GM12878 (cell line): ENCODE measurements at regions not wholly inside any gene's neighbourhood (a gene's known extent, or its start where the extent isn't known, plus 50 kb on each side); places are given as distances from the start of the nearest gene placed in this dataset.
"Not testable (repeated sequence)": the region's sequence is repeated elsewhere in the genome, so short reads cannot be mapped to it uniquely, and the experiment has no call there.

ENCODE experiments used
- ATAC-seq: fragments of 200-7000 bp; cut with Tn5 transposase; 3 replicates; pipeline ENCODE4 v1.9.1; 2020; ENCODE audit warnings: mild to moderate bottlenecking, moderate library complexity
- BruUV-seq: library from RNA; stranded (reverse); fragments of 400-500 nt; replicated peaks from 2 replicates; lab custom pipeline; 2021; lab: Mats Ljungman, UMichigan
- CTCF ChIA-PET: fragments of 300-600 bp; sonication (Branson Sonifier 250); formaldehyde crosslinking; extraction: SDS; loops from one replicate; lab custom pipeline; 2021; ENCODE audit warnings: inconsistent platforms; lab: Yijun Ruan, JAX
- POLR2A ChIA-PET: fragments of 350-600 bp; formaldehyde crosslinking; extraction: SDS; loops from one replicate; lab custom pipeline; 2021; ENCODE audit warnings: inconsistent platforms; lab: Charles Lee
- RAD21 ChIA-PET: fragments of 300-600 bp; sonication (Branson Sonifier 250); formaldehyde crosslinking; loops from one replicate; lab custom pipeline; 2023; ENCODE audit warnings: antibody characterized with exemption; ENCODE audit not compliant: unreplicated experiment; lab: Charles Lee
- SMC1A ChIA-PET: fragments of 300-600 bp; sonication (Branson Sonifier 250); formaldehyde crosslinking; loops from one replicate; lab custom pipeline; 2023; ENCODE audit not compliant: unreplicated experiment, uncharacterized antibody; lab: Charles Lee
- DNase-seq: peaks from one replicate; pipeline ENCODE4 v3.0.0-alpha.2; 2011; ENCODE audit warnings: low read depth, low spot score
- FAIRE-seq: peaks from 3 replicates; lab custom pipeline; 2011; peaks lifted over from hg19 to GRCh38; lab: Jason Lieb, UNC
- H2AFZ ChIP-seq: 2 replicates; pipeline ENCODE4 v1.6.0; 2011; ENCODE audit warnings: low read depth, low read length, control low read depth; ENCODE audit not compliant: control insufficient read depth
- H3K27ac ChIP-seq: 2 replicates; pipeline ENCODE4 v1.5.1; 2011; ENCODE audit warnings: control low read depth; ENCODE audit not compliant: control insufficient read depth, insufficient read depth
- H3K27me3 ChIP-seq, 2 experiments: replicated peaks in 1 of 2; 2 replicates each; pipeline versions ENCODE4 v1.6.0 to v1.6.1; 2011; ENCODE audit warnings: low read length in 1 of 2; ENCODE audit not compliant: control insufficient read depth in 2 of 2, insufficient read depth in 2 of 2
- H3K36me3 ChIP-seq, 2 experiments: 2 replicates each; pipeline ENCODE4 v1.5.1; 2011; ENCODE audit warnings: low read length in 1 of 2; ENCODE audit not compliant: control insufficient read depth in 2 of 2, insufficient read depth in 2 of 2
- H3K4me1 ChIP-seq: 2 replicates; pipeline ENCODE4 v1.6.1; 2011; ENCODE audit warnings: mild to moderate bottlenecking, low read length, moderate library complexity, mixed read lengths; ENCODE audit not compliant: control insufficient read depth, insufficient read depth
- H3K4me2 ChIP-seq: 2 replicates; pipeline ENCODE4 v1.6.0; 2011; ENCODE audit warnings: control low read depth; ENCODE audit not compliant: control insufficient read depth, insufficient read depth
- H3K4me3 ChIP-seq: fragments of 200-600 bp; sonication (generic); 2 replicates; pipeline ENCODE4 v1.5.1; 2016
- H3K79me2 ChIP-seq: 2 replicates; pipeline ENCODE4 v1.6.0; 2011; ENCODE audit warnings: low read length; ENCODE audit not compliant: control insufficient read depth, insufficient read depth
- H3K9ac ChIP-seq: 2 replicates; pipeline ENCODE4 v1.8.0; 2011; ENCODE audit warnings: low read length, control low read depth, mixed read lengths; ENCODE audit not compliant: control insufficient read depth, insufficient read depth
- H3K9me3 ChIP-seq: replicated peaks from 3 replicates; pipeline ENCODE4 v1.5.1; 2011; ENCODE audit warnings: mild to moderate bottlenecking, low read length; ENCODE audit not compliant: control insufficient read depth, insufficient read depth
- H4K20me1 ChIP-seq: 2 replicates; pipeline ENCODE4 v1.6.0; 2011; ENCODE audit not compliant: control insufficient read depth, insufficient read depth
- BCLAF1 ChIP-seq: fragments of 450-650 bp; IDR thresholded peaks from 2 replicates; pipeline ENCODE4 v1.6.1; 2017; ENCODE audit warnings: antibody characterized with exemption, mild to moderate bottlenecking, moderate library complexity
- EZH2 ChIP-seq: IDR thresholded peaks from 2 replicates; pipeline ENCODE4 v1.6.1; 2012; ENCODE audit warnings: low read depth, mild to moderate bottlenecking, control low read depth, inconsistent platforms, low read length, borderline replicate concordance; ENCODE audit not compliant: control insufficient read depth
- KDM1A ChIP-seq: fragments of 200-600 bp; sonication (generic); IDR thresholded peaks from 2 replicates; pipeline ENCODE4 v1.6.1; 2016; ENCODE audit warnings: borderline replicate concordance
- POLR2AphosphoS2 ChIP-seq: IDR thresholded peaks from 2 replicates; pipeline ENCODE4 v1.6.1; 2011; ENCODE audit warnings: low read depth, mild to moderate bottlenecking, low read length, improper control_type of control experiment, moderate library complexity
- SMARCA5 ChIP-seq: fragments of 450-650 bp; IDR thresholded peaks from 2 replicates; pipeline ENCODE4 v1.6.1; 2017; ENCODE audit warnings: mild to moderate bottlenecking
- TCF7 ChIP-seq: IDR thresholded peaks from 2 replicates; pipeline ENCODE4 v1.6.1; 2014; ENCODE audit warnings: antibody characterized with exemption, borderline replicate concordance
- WGBS: methylation state at CpG from one replicate; pipeline ENCODE4 v1.1.6; 2016; ENCODE audit warnings: low lambda C conversion rate; ENCODE audit not compliant: insufficient replicate concordance, insufficient coverage; ENCODE audit errors: missing lambda C conversion rate; 5-methylcytosine and 5-hydroxymethylcytosine counted together
- in situ Hi-C: fragments of 300-500 bp; cut with MboI; formaldehyde crosslinking; loops from 9 replicates; pipeline ENCODE4 v1.14.3; 2018; ENCODE audit warnings: mixed read lengths
- intact Hi-C: fragments of 100-400 bp; cut with micrococcal nuclease; formaldehyde crosslinking; loops from one replicate; pipeline ENCODE4 v1.14.2; 2022; ENCODE audit not compliant: unreplicated experiment

DNA sequence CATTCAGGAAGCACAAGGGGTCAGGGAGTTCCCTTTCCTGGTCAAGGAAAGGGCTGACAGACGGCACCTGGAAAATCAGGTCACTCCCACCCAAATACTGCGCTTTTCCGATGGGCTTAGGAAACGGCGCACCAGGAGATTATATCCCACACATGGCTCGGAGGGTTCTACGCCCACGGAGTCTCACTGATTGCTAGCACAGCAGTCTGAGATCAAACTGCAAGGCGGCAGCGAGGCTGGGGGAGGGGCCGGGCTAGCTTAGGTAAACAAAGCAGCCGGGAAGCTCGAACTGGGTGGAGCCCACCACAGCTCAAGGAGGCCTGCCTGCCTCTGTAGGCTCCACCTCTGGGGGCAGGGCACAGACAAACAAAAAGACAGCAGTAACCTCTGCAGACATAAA lies 68.0 kb upstream of the CCT8L2 start:
- in situ Hi-C loops, intact Hi-C loops, H2AFZ ChIP-seq, H3K4me3 ChIP-seq, H4K20me1 ChIP-seq, H3K27ac ChIP-seq, FAIRE-seq, SMC1A ChIA-PET, H3K9me3 ChIP-seq, DNase-seq, H3K79me2 ChIP-seq, H3K4me1 ChIP-seq, BruUV-seq, H3K36me3 ChIP-seq, ATAC-seq, H3K4me2 ChIP-seq, POLR2A ChIA-PET, RAD21 ChIA-PET, H3K27me3 ChIP-seq, H3K9ac ChIP-seq, CTCF ChIA-PET: not testable (repeated sequence)
- 63% methylated on average over 13 of the region's 13 CpGs for WGBS

DNA sequence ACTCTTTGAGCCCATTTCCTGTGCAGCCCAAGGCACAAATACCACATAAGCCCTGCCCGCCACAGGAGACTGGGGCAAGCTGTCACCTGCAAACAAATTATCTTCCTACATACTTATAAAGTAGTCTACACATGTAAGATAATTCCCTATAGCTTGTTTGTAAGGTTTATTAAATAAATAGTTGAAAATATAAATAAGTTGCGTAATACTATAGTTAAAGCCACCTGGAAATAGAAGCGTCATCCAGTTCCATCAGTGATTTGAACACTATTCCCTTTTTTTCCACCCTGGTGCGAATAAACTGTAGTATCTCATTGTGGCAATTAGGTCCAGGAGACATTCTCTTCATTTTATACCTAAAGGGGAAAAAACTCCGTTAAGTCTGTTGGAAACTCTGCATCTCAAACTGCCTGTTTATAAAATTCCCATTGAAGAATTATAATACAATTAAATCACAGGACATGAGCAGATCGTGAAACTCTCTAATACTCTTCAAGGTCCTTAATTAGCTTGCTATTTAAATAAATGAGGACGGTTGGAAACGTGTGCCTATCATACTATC lies 66.7 kb upstream of the CCT8L2 start:
- H3K4me3 ChIP-seq, H3K27ac ChIP-seq, in situ Hi-C loops, RAD21 ChIA-PET, H3K4me1 ChIP-seq, H3K79me2 ChIP-seq, POLR2A ChIA-PET, H2AFZ ChIP-seq, DNase-seq, H4K20me1 ChIP-seq, H3K27me3 ChIP-seq, H3K4me2 ChIP-seq, H3K36me3 ChIP-seq, SMC1A ChIA-PET, intact Hi-C loops, H3K9me3 ChIP-seq, CTCF ChIA-PET, ATAC-seq, H3K9ac ChIP-seq, FAIRE-seq, BruUV-seq: not testable (repeated sequence)
- 28% methylated on average over 8 of the region's 8 CpGs for WGBS

DNA sequence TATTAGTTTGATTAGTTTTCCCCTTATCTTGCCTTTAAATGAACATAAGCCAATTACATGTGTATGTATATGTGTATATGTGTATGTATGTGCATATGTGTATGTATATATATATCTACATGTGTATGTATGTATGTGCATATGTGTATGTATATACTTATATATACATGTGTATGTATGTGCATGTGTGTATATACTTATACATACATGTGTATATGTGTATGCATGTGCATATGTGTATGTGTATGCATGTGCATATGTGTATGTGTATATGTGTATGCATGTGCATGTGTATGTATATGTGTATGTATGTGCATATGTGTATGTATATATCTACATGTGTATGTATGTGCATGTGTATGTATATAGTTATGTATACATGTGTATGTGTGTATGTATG lies 65.5 kb upstream of the CCT8L2 start:
- no peak for FAIRE-seq
- CTCF ChIA-PET: no interaction called here
- no peak overlapping the region for H3K4me3 ChIP-seq
- intact Hi-C loops (no loop called here), in situ Hi-C loops (no loop called here)
- no peaks in the 10 kb centered on the region for H3K9me3 ChIP-seq
- no peaks in the 10 kb centered on the region for H3K79me2 ChIP-seq
- no peak overlapping the region for H3K4me2 ChIP-seq
- no TSS peak for BruUV-seq
- no peak overlapping the region for H2AFZ ChIP-seq
- RAD21 ChIA-PET: no interaction called here
- H3K36me3 ChIP-seq: no peaks in the 10 kb centered on the region
- POLR2A ChIA-PET: no interaction called here
- H3K4me1 ChIP-seq: no peaks in the 10 kb centered on the region
- no peak overlapping the region for H3K27ac ChIP-seq
- ATAC-seq: no peak
- DNase-seq: no peak
- no peaks in the 10 kb centered on the region for H3K27me3 ChIP-seq
- no peak overlapping the region for H3K9ac ChIP-seq
- no peaks in the 10 kb centered on the region for H4K20me1 ChIP-seq
- SMC1A ChIA-PET: no interaction called here
- TF ChIP-seq TCF7 (no peak), EZH2 (no peak), POLR2AphosphoS2 (no peak), SMARCA5 (no peak), KDM1A (no peak), BCLAF1 (no peak)
